ENCODE measurements at regions not wholly inside any gene's neighbourhood (a gene's known extent, or its start where the extent isn't known, plus 50 kb on each side); places are given as distances from the start of the nearest gene placed in this dataset.

DNA sequence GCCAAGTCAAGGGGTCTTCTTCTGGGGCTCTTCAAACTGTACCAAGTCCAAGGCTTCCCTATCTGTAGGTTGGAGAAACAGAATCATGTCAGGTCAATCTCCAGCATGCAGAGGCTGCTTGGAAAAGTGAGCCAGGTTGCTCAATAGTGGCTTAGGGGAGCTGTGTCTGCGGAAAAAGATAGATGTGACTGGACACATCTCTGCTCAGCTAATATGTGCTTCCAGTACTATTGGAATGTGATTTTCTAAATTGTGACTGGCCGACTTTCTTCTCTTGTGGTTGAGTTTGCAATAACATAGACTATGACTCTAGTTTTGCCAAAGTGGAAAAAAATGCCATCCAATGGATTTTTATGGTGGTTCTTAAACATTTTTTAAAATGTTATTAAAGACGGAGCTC is 136.7 kb downstream of the BOD1 start:
- Histone ChIP-seq H3K27ac (ENCODE audit: low read depth, low read length) (no peak overlapping the region), H3K36me3 (ENCODE audit: insufficient read depth, low read length) (no peaks in the 10 kb centered on the region), H3K27me3 (ENCODE audit: insufficient read depth, low read length) (no peaks in the 10 kb centered on the region), H3K9me3 (ENCODE audit: insufficient read depth, low read depth, low read length) (no peaks in the 10 kb centered on the region), H3K9ac (ENCODE audit: low read depth, low read length) (no peak overlapping the region), H3K4me1 (ENCODE audit: insufficient read depth, low read length) (no peaks in the 10 kb centered on the region), H3K4me3 (ENCODE audit: low read length) (no peak overlapping the region)
- 62% methylated on average over 3 of the region's 3 CpGs for WGBS

DNA sequence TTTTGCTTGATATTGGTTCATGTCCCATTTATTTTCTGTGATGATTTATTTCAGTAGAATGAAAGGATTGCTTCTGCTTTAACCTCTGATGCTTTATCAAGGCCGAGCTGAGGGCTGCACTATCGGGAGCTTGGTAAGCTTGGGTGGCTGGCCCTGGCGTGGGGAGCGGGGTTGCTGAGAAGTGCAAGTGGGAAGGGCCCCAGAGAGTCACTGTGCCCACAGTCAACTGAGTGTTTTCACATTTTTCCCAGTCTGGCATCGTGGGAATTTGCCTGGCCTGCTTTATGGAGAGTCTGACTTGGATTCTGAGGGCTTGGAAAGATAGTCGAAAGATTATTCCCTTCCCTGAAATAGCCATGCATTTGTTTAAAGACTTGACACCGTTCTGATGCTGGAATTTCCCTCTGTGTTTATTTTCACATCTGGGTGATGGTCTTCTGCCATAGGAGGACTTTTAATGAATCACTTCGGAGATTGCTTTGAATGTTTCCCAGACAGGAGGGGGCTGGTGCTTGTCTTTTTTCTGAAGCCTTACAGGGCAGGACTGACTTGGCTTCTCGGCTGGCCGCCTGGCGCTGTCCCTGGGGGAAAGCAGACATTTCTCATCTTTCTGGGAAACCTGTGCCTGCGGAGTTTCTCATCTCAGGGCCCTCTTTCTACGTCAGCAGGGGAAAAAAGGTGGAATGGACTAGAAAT is 139.0 kb downstream of the BOD1 start:
- Histone ChIP-seq H3K27me3 (ENCODE audit: insufficient read depth, low read length) (no peaks in the 10 kb centered on the region), H3K36me3 (ENCODE audit: insufficient read depth, low read length) (no peaks in the 10 kb centered on the region), H3K9ac (ENCODE audit: low read depth, low read length) (no peak overlapping the region), H3K4me1 (ENCODE audit: insufficient read depth, low read length) (no peaks in the 10 kb centered on the region; the same call in 1 of the 2 replicates), H3K27ac (ENCODE audit: low read depth, low read length) (no peak overlapping the region), H3K4me3 (ENCODE audit: low read length) (no peak overlapping the region), H3K9me3 (ENCODE audit: insufficient read depth, low read depth, low read length) (no peaks in the 10 kb centered on the region)
- WGBS = 88% methylated on average over 13 of the region's 13 CpGs

DNA sequence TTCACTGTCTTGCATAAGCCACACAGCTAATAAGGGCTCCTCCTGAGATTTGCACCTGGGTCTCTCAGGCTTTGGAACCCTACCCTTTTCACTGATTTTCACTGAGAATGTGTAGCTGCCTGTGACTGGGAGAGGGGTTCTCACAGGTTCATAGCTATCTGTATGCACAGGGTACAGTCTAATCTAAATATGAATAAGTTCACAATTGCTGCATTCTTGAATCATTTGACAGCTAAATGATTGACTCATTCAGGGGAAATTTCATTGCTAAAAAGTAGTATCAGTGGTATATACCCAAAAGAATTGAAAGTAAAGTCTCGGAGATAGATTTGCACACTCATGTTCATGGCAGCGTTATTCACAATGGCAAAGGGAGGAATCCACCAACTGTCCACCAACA is 140.7 kb downstream of the BOD1 start:
- no peaks in the 10 kb centered on the region for H3K27me3 ChIP-seq (ENCODE audit: insufficient read depth, low read length)
- H3K9ac ChIP-seq (ENCODE audit: low read depth, low read length) = no peak overlapping the region
- no peak overlapping the region for H3K4me3 ChIP-seq (ENCODE audit: low read length)
- no peaks in the 10 kb centered on the region for H3K9me3 ChIP-seq (ENCODE audit: insufficient read depth, low read depth, low read length)
- no peak overlapping the region for H3K27ac ChIP-seq (ENCODE audit: low read depth, low read length)
- no peaks in the 10 kb centered on the region; the same call in 1 of the 2 replicates for H3K4me1 ChIP-seq (ENCODE audit: insufficient read depth, low read length)
- no peaks in the 10 kb centered on the region for H3K36me3 ChIP-seq (ENCODE audit: insufficient read depth, low read length)
- WGBS = 93% methylated on average over 2 of the region's 2 CpGs

DNA sequence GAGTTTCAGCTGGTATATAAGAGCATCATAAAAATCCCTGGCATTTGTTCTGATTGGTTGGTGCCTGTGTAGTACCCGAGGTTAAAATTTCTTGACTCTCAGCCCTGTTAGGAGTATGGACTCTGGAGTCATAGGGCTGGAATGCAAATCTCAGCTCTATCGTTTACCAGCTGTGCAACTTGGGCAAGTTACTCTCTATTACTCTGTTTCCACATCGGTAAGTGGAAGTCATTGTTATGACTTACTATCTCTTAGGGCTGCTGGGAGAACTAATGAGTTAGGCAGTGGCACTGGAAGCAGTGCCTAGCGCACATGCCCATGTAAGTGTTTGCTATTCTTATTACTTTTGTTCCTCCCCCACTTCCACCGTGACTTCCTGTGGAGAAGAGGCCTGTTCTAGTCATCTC is 141.6 kb downstream of the BOD1 start:
- no peaks in the 10 kb centered on the region for H3K9me3 ChIP-seq (ENCODE audit: insufficient read depth, low read depth, low read length)
- H3K27ac ChIP-seq (ENCODE audit: low read depth, low read length) = no peak overlapping the region
- no peak overlapping the region for H3K4me3 ChIP-seq (ENCODE audit: low read length)
- 78% methylated on average over 5 of the region's 5 CpGs for WGBS
- no peaks in the 10 kb centered on the region for H3K36me3 ChIP-seq (ENCODE audit: insufficient read depth, low read length)
- H3K9ac ChIP-seq (ENCODE audit: low read depth, low read length) = no peak overlapping the region
- no peaks in the 10 kb centered on the region; the same call in 1 of the 2 replicates for H3K4me1 ChIP-seq (ENCODE audit: insufficient read depth, low read length)
- H3K27me3 ChIP-seq (ENCODE audit: insufficient read depth, low read length) = no peaks in the 10 kb centered on the region

DNA sequence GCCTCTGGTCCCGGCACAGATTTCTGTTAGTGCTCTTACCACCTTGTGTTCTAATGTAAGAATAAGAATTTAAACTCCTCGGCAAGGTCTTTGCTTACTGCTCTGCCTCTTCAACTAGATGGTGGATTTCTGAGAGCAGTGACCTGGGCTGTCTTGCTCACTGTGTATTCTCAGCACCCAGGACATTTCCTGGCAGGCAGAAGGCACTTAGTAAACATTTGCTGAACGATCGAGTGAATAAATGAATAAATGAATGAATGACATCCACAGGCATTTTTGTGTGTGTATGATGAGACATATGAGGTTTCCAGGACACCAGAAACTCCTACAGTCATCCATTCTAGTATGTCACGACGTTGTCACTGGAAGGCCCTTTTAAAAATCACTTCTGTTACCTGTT is 143.2 kb downstream of the BOD1 start:
- H3K36me3 ChIP-seq (ENCODE audit: insufficient read depth, low read length) = no peaks in the 10 kb centered on the region
- no peak overlapping the region for H3K9ac ChIP-seq (ENCODE audit: low read depth, low read length)
- WGBS = 95% methylated on average over 6 of the region's 6 CpGs
- H3K4me1 ChIP-seq (ENCODE audit: insufficient read depth, low read length) = no peaks in the 10 kb centered on the region; the same call in 1 of the 2 replicates
- no peak overlapping the region for H3K27ac ChIP-seq (ENCODE audit: low read depth, low read length)
- no peaks in the 10 kb centered on the region for H3K9me3 ChIP-seq (ENCODE audit: insufficient read depth, low read depth, low read length)
- H3K4me3 ChIP-seq (ENCODE audit: low read length) = no peak overlapping the region
- no peaks in the 10 kb centered on the region for H3K27me3 ChIP-seq (ENCODE audit: insufficient read depth, low read length)

DNA sequence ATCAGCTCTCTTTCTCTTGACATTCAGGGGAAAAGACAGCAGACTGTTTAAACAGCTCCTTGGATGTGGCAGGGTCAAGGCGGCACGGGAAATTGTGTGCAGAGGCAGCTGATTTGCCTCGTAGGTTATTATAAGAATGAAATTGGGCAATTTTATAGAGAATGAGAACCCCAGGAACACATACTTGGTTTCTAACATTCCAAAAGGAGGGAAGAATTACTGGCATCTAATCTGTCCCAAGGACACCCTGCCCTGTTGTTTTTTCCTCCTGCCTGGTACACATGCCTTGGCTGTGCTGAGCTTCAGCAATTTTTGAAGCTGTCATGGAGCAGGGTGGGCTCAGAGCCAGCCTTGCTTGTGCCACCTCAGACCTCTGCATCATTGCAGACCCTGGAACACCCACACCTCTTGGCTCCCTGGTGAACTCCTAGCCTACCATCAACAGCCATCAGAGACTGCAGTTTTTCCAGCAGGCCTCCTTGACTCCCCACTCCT is 143.6 kb downstream of the BOD1 start:
- WGBS = 90% methylated on average over 3 of the region's 3 CpGs
- no peak overlapping the region for H3K9ac ChIP-seq (ENCODE audit: low read depth, low read length)

DNA sequence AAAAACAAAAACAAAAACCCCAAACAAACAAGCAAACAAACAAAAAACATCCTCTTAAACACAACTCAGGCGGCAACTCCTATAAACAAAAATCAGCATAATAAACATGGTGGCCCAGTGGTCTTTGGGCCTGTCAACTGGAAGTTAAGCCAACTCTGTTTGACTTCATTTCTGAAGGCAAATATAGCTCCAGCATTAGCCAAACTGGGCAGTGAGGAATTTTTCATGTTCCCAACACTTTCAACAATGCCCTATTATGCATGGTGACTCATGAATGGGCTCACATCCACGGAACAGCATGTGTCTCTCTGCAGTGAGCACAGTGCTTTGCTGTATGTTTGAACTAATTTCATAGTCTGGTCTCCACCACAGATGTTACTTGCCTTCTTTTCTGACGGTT is 143.9 kb upstream of the STC2 start:
- Histone ChIP-seq H3K4me1 (ENCODE audit: insufficient read depth, low read length) (no peaks in the 10 kb centered on the region; the same call in 1 of the 2 replicates), H3K4me3 (ENCODE audit: low read length) (no peak overlapping the region), H3K36me3 (ENCODE audit: insufficient read depth, low read length) (no peaks in the 10 kb centered on the region), H3K9me3 (ENCODE audit: insufficient read depth, low read depth, low read length) (no peaks in the 10 kb centered on the region), H3K9ac (ENCODE audit: low read depth, low read length) (no peak overlapping the region), H3K27ac (ENCODE audit: low read depth, low read length) (no peak overlapping the region), H3K27me3 (ENCODE audit: insufficient read depth, low read length) (no peaks in the 10 kb centered on the region)
- 67% methylated on average over 3 of the region's 3 CpGs for WGBS

More for the DNA sequence above, 143.6 kb downstream of the BOD1 start:
- Histone ChIP-seq H3K36me3 (ENCODE audit: insufficient read depth, low read length) (no peaks in the 10 kb centered on the region), H3K4me1 (ENCODE audit: insufficient read depth, low read length) (no peaks in the 10 kb centered on the region; the same call in 1 of the 2 replicates), H3K9me3 (ENCODE audit: insufficient read depth, low read depth, low read length) (no peaks in the 10 kb centered on the region), H3K27ac (ENCODE audit: low read depth, low read length) (no peak overlapping the region), H3K4me3 (ENCODE audit: low read length) (no peak overlapping the region), H3K27me3 (ENCODE audit: insufficient read depth, low read length) (no peaks in the 10 kb centered on the region)

DNA sequence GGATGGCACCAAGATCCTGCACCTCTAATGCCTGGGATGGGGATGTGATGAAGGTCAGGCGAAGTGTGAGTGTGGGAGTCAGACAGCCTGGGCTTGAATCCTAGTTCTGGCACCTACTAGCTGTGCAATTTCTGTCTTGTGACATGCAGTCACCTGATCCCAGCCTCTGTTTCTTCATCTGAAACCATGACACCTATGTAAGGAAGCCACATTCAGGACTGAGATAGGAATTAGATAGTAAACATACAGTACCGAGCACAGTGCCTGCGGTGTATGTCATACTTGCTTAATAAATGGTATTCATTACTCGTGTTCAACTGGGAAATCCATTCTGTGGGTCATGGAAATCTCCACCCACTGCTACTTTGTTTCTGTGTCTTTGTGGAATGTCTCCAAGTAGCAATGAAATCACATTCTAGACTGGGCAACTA is 140.6 kb upstream of the STC2 start:
- no peaks in the 10 kb centered on the region for H3K36me3 ChIP-seq (ENCODE audit: insufficient read depth, low read length)
- WGBS = 90% methylated on average over 4 of the region's 4 CpGs
- H3K4me1 ChIP-seq (ENCODE audit: insufficient read depth, low read length) = no peaks in the 10 kb centered on the region; the same call in 1 of the 2 replicates
- no peak overlapping the region for H3K9ac ChIP-seq (ENCODE audit: low read depth, low read length)
- H3K9me3 ChIP-seq (ENCODE audit: insufficient read depth, low read depth, low read length) = peaks cover 17% of the 10 kb centered on the region
- no peak overlapping the region for H3K27ac ChIP-seq (ENCODE audit: low read depth, low read length)
- no peak overlapping the region for H3K4me3 ChIP-seq (ENCODE audit: low read length)
- H3K27me3 ChIP-seq (ENCODE audit: insufficient read depth, low read length) = no peaks in the 10 kb centered on the region

DNA sequence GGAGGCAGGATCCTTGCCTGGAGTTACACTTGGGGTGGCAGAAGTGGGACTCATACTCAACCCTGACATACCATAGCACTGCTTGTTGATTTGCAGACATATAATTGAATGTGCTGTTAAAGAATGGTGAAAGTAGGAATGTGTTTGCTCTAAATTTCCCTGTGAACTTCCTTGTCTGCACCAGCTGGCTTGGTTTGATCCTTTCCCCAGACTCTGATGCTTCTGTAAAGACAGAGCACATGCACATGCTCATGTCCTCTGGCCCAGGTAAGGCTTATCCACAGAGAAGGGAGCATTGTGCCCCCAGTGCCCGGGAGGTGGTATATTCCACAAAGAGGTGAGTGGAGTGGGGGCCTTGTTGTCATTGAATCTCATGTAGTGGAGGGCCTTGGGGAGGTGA is 138.0 kb upstream of the STC2 start:
- H3K4me1 ChIP-seq (ENCODE audit: insufficient read depth, low read length) = no peaks in the 10 kb centered on the region
- H3K27me3 ChIP-seq (ENCODE audit: insufficient read depth, low read length) = no peaks in the 10 kb centered on the region
- H3K27ac ChIP-seq (ENCODE audit: low read depth, low read length) = no peak overlapping the region
- no peak overlapping the region for H3K9ac ChIP-seq (ENCODE audit: low read depth, low read length)
- no peak overlapping the region for H3K4me3 ChIP-seq (ENCODE audit: low read length)
- 89% methylated on average over 1 of the region's 1 CpG for WGBS
- H3K9me3 ChIP-seq (ENCODE audit: insufficient read depth, low read depth, low read length) = peaks cover 19% of the 10 kb centered on the region
- no peaks in the 10 kb centered on the region for H3K36me3 ChIP-seq (ENCODE audit: insufficient read depth, low read length)

DNA sequence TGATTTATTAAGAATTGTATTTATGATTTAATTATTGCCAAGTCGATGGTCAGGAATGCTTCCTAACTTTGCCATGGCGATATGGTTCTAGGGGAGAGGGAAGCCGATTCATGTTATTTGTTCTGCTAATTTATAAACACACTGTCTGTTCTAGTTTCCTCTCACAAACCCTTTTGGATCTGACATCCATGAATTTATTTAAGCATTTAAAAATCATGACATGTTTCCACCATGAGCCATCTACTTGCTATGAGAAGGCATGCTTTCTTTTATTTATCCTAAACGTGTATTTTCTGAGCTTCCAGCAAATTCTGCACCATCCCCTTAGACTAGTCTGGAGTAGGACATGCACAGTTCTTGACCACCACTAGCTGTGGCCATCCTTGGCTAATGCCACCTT is 136.6 kb upstream of the STC2 start:
- Histone ChIP-seq H3K4me3 (ENCODE audit: low read length) (no peak overlapping the region), H3K9me3 (ENCODE audit: insufficient read depth, low read depth, low read length) (peaks cover 19% of the 10 kb centered on the region), H3K4me1 (ENCODE audit: insufficient read depth, low read length) (no peaks in the 10 kb centered on the region), H3K27me3 (ENCODE audit: insufficient read depth, low read length) (no peaks in the 10 kb centered on the region), H3K9ac (ENCODE audit: low read depth, low read length) (no peak overlapping the region), H3K27ac (ENCODE audit: low read depth, low read length) (no peak overlapping the region), H3K36me3 (ENCODE audit: insufficient read depth, low read length) (no peaks in the 10 kb centered on the region)
- 90% methylated on average over 4 of the region's 4 CpGs for WGBS

DNA sequence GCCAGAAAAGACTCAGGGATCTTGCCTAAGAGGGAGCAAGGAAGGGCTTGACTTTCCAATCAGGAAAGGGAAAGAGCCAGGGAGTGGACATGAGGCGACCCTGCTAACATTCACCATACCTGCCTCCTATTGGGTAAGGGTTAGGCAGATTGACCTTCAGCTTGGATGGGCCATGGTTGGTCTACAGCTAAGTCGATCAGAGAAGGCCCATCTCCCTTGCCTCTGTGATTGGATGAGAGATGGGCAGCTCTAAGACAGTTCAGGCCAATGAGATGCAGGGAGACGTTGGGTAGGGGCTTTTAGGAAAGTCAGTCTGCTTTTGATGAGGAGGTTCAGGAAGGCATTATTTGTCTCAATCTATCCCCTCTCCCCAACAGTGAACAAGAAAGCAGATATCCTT is 135.0 kb upstream of the STC2 start:
- Histone ChIP-seq H3K27me3 (ENCODE audit: insufficient read depth, low read length) (no peaks in the 10 kb centered on the region), H3K4me3 (ENCODE audit: low read length) (no peak overlapping the region), H3K27ac (ENCODE audit: low read depth, low read length) (no peak overlapping the region), H3K4me1 (ENCODE audit: insufficient read depth, low read length) (no peaks in the 10 kb centered on the region), H3K9me3 (ENCODE audit: insufficient read depth, low read depth, low read length) (peaks cover 19% of the 10 kb centered on the region), H3K36me3 (ENCODE audit: insufficient read depth, low read length) (no peaks in the 10 kb centered on the region), H3K9ac (ENCODE audit: low read depth, low read length) (no peak overlapping the region)
- WGBS = 88% methylated on average over 3 of the region's 3 CpGs
